GM18507 (cell line): ENCODE measurements at regions not wholly inside any gene's neighbourhood (a gene's known extent, or its start where the extent isn't known, plus 50 kb on each side); places are given as distances from the start of the nearest gene placed in this dataset.

Experiments used
- DNase-seq: peaks from one replicate; pipeline ENCODE4 v3.0.0; 2011; ENCODE audit warnings: low read depth; ENCODE audit not compliant: insufficient read length; ENCODE audit errors: extremely low spot score
- FAIRE-seq: peaks from 2 replicates; lab custom pipeline; 2011; peaks lifted over from hg19 to GRCh38; lab: Jason Lieb, UNC

DNA sequence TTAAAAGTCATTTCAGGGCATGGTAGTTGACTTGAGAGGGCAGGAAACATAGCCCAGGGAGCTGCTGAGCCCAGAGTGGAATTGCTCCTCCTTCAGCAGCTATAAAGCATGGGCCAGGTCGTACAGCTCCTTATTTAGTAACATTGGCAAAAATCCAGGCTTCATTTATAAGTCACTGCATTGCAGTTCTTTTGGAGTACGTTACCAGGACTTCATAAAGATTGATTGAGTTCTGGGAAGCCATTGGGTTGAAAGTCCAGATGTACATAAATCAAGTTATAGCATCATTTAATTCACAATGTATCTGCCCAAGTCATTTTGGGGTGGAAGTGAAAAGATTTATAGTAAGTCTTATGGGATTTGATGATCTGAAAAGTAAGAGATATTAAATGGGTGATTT lies 53.0 kb upstream of the ANKEF1 start:
- no peak for FAIRE-seq
- DNase-seq = no peak

DNA sequence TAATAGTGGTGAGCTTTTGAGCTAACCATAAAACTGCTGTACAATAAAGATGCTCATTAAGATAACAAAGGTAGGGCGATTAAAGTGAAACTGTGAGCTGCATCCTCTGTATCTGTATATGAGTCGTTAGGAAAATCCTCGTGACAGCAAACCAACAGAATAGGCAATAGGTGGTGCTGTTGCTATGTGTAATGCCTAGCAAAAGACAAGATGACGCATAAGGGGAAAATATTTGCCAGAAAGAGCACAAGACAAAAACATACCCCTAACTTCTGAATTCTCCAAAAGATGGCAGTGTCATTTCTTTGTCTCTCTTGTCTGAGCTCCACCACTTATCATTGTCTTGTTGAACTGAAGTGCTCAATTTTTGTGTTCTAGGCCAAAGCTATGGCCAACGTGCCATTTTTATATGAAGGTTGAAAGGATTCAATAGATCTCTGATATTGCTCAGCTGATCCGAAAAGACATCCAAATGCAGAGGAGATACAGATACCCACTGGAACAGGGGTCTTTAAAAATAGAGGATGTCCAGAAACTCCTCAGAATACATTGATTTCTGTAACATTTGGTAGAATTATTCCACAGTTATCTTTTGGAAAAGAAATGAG lies 56.3 kb upstream of the ANKEF1 start:
- peak; percentile 87 for FAIRE-seq

GRCh38 chr20:9977629-9978028 lies 57.2 kb upstream of the ANKEF1 start:
- no peak for DNase-seq
- FAIRE-seq = no peak

More for the DNA sequence above, 56.3 kb upstream of the ANKEF1 start:
- peak; percentile 4 for DNase-seq

- no peak for FAIRE-seq
- DNase-seq = no peak
These were observed 60.5 kb upstream of the ANKEF1 start for GRCh38 chr20:9974324-9974723.

DNA sequence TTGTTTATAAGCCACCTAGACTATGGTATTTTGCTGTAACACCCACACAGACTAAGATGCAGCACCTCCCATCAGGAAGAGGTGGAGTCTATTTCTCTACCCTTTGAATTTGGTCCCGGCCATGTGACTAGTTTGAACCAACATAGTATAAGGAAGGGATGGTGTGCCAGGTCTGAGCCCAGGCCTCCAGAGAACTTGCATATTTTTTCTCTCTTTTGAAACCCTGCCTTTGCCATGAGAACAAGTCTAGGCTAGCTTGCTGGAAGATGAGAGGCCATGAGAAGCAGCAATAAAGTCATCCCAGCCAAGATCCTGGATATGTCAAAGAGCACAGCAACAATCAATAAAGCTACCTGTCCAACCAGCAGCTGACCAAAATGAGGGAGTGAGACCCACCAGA lies 63.0 kb upstream of the ANKEF1 start:
- FAIRE-seq = no peak
- no peak for DNase-seq

GRCh38 chr20:9969626-9970025 lies 65.2 kb upstream of the ANKEF1 start:
- FAIRE-seq (no peak), DNase-seq (no peak)

- FAIRE-seq (no peak), DNase-seq (no peak)
These were observed 66.8 kb upstream of the ANKEF1 start for GRCh38 chr20:9968015-9968414.

GRCh38 chr20:9966966-9967365 lies 67.8 kb upstream of the ANKEF1 start:
- FAIRE-seq (peak; percentile 41), DNase-seq (no peak)

DNA sequence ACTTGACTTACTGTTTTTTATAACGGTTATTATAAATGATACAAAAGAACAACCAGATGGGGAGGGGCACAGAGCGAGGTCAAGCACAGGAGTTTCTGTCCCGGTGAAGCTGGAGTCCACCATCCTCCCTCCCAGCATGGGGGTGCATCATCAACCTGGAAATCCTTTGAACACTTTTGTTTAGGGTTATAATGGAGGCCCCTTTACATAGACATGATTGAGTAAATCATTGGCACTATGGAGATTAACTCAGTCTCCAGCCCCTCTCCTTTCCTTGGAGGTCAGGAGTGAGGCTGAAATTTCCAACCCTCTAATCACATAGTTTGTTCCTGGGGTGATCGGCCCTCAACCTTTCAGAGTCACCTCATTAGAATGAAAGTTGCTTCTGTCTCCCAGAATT lies 71.8 kb upstream of the ANKEF1 start:
- DNase-seq = no peak
- FAIRE-seq = no peak

GRCh38 chr20:9958693-9959092 lies 76.1 kb upstream of the ANKEF1 start:
- FAIRE-seq (no peak), DNase-seq (no peak)

DNA sequence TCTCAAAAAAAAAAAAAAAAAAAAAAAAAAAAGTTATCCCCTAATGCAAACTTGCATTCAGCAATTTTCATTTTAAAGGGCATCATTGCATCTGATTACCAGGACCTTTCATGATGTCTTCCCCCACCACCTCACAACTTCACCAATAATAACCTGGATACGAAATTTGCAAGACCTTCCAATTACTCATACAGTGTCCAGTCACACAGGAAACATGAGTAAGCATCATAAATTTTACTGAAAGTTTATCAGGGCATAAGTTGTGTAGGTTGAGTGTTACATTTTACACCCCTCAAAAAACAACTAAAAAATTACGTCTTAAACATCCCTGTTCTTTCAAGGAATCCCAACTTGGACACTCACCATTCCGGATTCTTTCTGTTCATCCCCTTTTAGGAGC lies 79.1 kb upstream of the ANKEF1 start:
- no peak for FAIRE-seq
- DNase-seq = no peak

DNA sequence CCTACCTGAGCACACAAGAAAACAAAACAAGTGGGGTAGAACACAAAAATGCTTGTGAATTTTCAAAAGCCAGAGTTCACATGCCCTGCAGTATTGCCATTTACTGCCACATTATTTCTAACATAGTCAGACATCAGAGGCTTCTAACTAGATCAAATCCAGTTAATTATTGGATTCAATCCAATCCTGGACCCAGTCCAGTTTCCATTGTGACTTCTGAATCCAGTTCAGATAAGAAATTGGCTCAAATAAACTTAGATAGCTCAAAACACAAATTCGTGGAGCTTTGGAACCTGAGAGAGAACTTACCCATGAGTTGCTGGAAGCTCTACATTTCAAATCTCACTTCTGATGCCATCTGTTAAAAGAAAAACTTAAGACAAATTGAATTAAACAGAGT lies 85.2 kb upstream of the ANKEF1 start:
- FAIRE-seq = no peak
- DNase-seq = no peak

GRCh38 chr20:9945408-9945807 lies 89.4 kb upstream of the ANKEF1 start:
- FAIRE-seq (no peak), DNase-seq (no peak)

DNA sequence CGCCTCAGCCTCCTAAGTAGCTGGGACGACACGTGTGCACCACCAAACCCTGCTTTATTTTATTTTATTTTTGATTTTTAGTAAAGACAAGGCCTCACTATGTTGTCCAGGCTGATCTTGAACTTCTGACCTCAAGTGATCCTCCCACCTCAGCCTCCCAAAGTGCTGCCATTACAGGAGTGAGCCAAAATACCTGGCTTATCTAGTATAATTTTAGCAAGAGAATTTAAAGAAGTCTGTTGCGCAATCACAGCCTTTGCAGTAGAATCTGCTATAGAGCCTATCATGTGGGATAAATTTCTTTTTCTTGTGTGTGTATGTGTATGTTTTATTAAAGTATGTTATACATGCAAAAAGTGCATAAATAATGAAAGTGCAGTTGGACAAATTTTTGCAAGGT lies 92.1 kb upstream of the ANKEF1 start:
- DNase-seq (no peak), FAIRE-seq (no peak)

GRCh38 chr20:9940329-9940728 lies 94.5 kb upstream of the ANKEF1 start:
- DNase-seq (no peak), FAIRE-seq (no peak)

GRCh38 chr20:9939231-9939630 lies 95.6 kb upstream of the ANKEF1 start:
- DNase-seq (no peak), FAIRE-seq (no peak)

DNA sequence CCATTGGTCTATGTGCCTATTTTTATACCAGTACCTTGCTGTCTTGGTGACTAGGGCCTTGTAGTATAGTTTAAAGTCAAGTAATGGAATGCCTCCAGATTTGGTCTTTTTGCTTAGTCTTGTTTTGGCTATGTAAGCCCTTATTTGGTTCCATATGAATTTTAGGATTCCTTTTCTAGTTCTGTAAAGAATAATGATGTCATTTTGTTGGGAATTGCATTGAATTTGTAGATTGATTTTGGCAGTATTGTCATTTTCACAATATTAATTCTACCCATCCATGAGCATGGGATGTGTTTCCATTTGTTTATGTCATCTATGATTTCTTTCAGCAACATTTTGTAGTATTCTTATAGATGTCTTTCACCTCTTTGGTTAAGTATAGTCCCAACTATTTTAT lies 96.4 kb upstream of the PAK5 start:
- DNase-seq (no peak), FAIRE-seq (no peak)

DNA sequence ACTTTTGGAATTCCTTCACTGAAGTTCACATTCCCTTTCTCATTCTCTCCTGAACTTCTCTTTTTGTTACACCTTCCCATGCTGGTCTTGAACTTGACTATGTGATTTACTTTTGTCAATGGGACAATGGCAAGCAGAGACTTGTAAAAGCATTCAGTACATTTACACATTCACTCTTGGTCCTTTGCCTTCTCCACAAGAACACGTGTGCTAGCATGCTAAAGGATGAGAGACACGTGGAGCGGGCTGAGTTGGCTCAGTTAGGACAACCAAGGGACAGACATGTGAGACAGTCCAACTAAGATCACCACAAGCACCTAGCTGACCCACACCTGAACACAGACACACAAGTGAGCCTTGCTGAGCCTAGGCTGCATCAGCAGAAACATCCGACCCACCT lies 91.3 kb upstream of the PAK5 start:
- FAIRE-seq (no peak), DNase-seq (no peak)

GRCh38 chr20:9928955-9929354 lies 90.1 kb upstream of the PAK5 start:
- DNase-seq = no peak
- FAIRE-seq = no peak

DNA sequence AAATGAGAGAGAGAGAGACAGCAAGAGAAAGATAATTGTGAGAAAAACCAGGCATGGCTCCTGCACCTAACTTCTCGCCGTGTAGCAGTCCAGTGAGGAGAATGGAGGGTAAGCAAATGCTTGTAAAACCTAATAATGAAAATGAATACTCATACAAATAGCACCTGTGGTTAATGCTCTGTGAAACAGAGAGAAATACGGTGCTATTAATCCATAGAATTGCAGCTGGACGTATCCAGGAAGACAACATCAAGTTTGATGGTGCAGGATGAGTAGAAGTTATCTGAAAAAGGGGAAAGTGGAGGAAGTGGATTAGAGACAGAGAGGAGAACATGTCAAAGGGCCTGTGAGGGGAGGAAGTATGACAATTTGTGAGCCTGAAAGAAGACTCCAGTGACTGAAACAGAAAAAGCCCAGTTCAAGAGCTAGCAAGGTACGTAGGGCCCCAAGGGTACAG lies 89.4 kb upstream of the PAK5 start:
- FAIRE-seq = peak; percentile 46
- peak; percentile 7 for DNase-seq

- no peak for FAIRE-seq
- no peak for DNase-seq
These were observed 88.3 kb upstream of the PAK5 start for GRCh38 chr20:9927224-9927623.

- DNase-seq (no peak), FAIRE-seq (no peak)
These were observed 87.6 kb upstream of the PAK5 start for GRCh38 chr20:9926476-9926875.
